Common myeloid progenitor, CD34-positive (primary cell): ENCODE measurements at regions not wholly inside any gene's neighbourhood (a gene's known extent, or its start where the extent isn't known, plus 50 kb on each side); places are given as distances from the start of the nearest gene placed in this dataset.

Experiments
- CTCF ChIA-PET: fragments of 350-600 bp; sonication (Branson Sonifier 250); formaldehyde crosslinking; loops from one replicate; lab custom pipeline; 2021; ENCODE audit warnings: antibody characterized with exemption; lab: Charles Lee
- POLR2A ChIA-PET: fragments of 350-600 bp; sonication (Branson Sonifier 250); formaldehyde crosslinking; loops from one replicate; lab custom pipeline; 2021; ENCODE audit warnings: antibody characterized with exemption; lab: Charles Lee
- DNase-seq, 3 donors: peaks; one replicate each; pipeline versions ENCODE4 v3.0.0 to v3.0.0-alpha.2; 2013
- H3K27ac ChIP-seq, 2 experiments: 1 replicate in 1 of 2; 2 replicates in 1 of 2; pipeline ENCODE4 v1.7.0; 2013; ENCODE audit warnings: inconsistent platforms in 2 of 2, low read length in 2 of 2, mild to moderate bottlenecking in 2 of 2, low read depth in 1 of 2, moderate library complexity in 1 of 2; ENCODE audit not compliant: severe bottlenecking in 2 of 2, insufficient read depth in 1 of 2, poor library complexity in 1 of 2
- H3K27me3 ChIP-seq, 5 experiments: replicated peaks in 2 of 5; 1 replicate in 3 of 5; 2 replicates in 2 of 5; pipeline versions ENCODE4 v1.6.1 to v1.7.0; 2013; ENCODE audit warnings: low read length in 4 of 5, mild to moderate bottlenecking in 2 of 5, moderate library complexity in 2 of 5, inconsistent platforms in 1 of 5; ENCODE audit not compliant: insufficient read depth in 5 of 5, control insufficient read depth in 4 of 5
- H3K36me3 ChIP-seq, 4 experiments: 1 replicate in 2 of 4; 2 replicates in 2 of 4; pipeline versions ENCODE4 v1.6.1 to v1.7.0; 2013; ENCODE audit warnings: low read length in 3 of 4, control low read depth in 1 of 4, mild to moderate bottlenecking in 1 of 4; ENCODE audit not compliant: control insufficient read depth in 4 of 4, insufficient read depth in 4 of 4
- H3K4me1 ChIP-seq, 4 experiments: 1 replicate in 3 of 4; 2 replicates in 1 of 4; pipeline versions ENCODE4 v1.6.1 to v1.7.1; 2013; ENCODE audit warnings: low read length in 3 of 4, mild to moderate bottlenecking in 3 of 4, control low read depth in 1 of 4, inconsistent platforms in 1 of 4, moderate library complexity in 1 of 4; ENCODE audit not compliant: control insufficient read depth in 4 of 4, insufficient read depth in 4 of 4; ENCODE audit errors: control extremely low read depth in 1 of 4
- H3K4me3 ChIP-seq, 7 experiments: 1 replicate in 4 of 7; 2 replicates in 3 of 7; pipeline versions ENCODE4 v1.5.1 to v1.7.0; 2013; ENCODE audit warnings: mild to moderate bottlenecking in 7 of 7, low read length in 6 of 7, moderate library complexity in 6 of 7, inconsistent platforms in 2 of 7, low read depth in 2 of 7, control low read depth in 1 of 7; ENCODE audit not compliant: insufficient read depth in 4 of 7, control insufficient read depth in 1 of 7; ENCODE audit errors: extremely low read depth in 1 of 7
- H3K9me3 ChIP-seq, 5 experiments: 1 replicate in 4 of 5; 2 replicates in 1 of 5; pipeline versions ENCODE4 v1.6.1 to v1.7.1; 2013; ENCODE audit warnings: low read length in 4 of 5, mild to moderate bottlenecking in 2 of 5, inconsistent platforms in 1 of 5, low read depth in 1 of 5, moderate library complexity in 1 of 5; ENCODE audit not compliant: control insufficient read depth in 4 of 5, insufficient read depth in 2 of 5; ENCODE audit errors: control extremely low read depth in 1 of 5
- WGBS: methylation state at CpG from one replicate; pipeline ENCODE4 v1.1.5; 2013; ENCODE audit not compliant: insufficient coverage; 5-methylcytosine and 5-hydroxymethylcytosine counted together

- H3K27me3 ChIP-seq: no peaks in the 10 kb centered on the region
- 100% methylated on average over 1 of the region's 1 CpG for WGBS
Measured at GRCh38 chr16:72508191-72508590, 336.2 kb upstream of the PMFBP1 start.

DNA sequence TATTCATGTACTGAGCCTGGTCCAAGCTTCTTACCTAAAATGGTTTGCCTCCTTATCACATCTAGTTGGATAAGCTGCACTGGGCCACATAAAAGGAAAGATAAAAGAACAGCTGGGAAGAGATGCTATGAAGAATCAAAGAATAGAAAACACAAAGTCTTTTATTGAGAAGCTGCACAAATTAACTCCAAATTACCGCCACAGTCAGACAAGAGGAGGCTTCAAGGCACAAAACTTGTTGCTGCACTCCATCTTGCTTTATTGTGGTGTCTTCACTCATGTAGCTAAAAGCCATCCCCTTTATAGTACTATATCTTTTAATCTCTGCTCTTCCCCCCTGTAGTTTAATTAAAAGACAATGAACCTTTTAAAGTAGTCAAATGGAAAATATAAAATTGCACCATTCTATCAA lies 330.6 kb upstream of the PMFBP1 start:
- Histone ChIP-seq H3K36me3 (no peaks in the 10 kb centered on the region), H3K4me3 (no peak overlapping the region), H3K27ac (no peak overlapping the region), H3K27me3 (no peaks in the 10 kb centered on the region), H3K9me3 (no peaks in the 10 kb centered on the region), H3K4me1 (no peaks in the 10 kb centered on the region)
- ChIA-PET POLR2A (no interaction called here), CTCF (interaction anchor here (0.6 to 1.5 kb wide), 10 partner anchors 9 to 1563 kb away, joined by 3 to 7 read pairs (median 4); no protein-coding TSS in a partner anchor)
- 89% methylated on average over 1 of the region's 1 CpG for WGBS
- DNase-seq: no peak

More at GRCh38 chr16:72508191-72508590, 336.2 kb upstream of the PMFBP1 start:
- CTCF ChIA-PET: no interaction called here
- H3K4me1 ChIP-seq: no peaks in the 10 kb centered on the region
- no peak overlapping the region for H3K27ac ChIP-seq
- H3K9me3 ChIP-seq: no peaks in the 10 kb centered on the region
- no peak for DNase-seq
- no peak overlapping the region for H3K4me3 ChIP-seq
- POLR2A ChIA-PET: no interaction called here
- no peaks in the 10 kb centered on the region for H3K36me3 ChIP-seq

- no peaks in the 10 kb centered on the region for H3K36me3 ChIP-seq
- H3K4me3 ChIP-seq: no peak overlapping the region
- no peaks in the 10 kb centered on the region for H3K27me3 ChIP-seq
- no peaks in the 10 kb centered on the region for H3K4me1 ChIP-seq
- no peak overlapping the region for H3K27ac ChIP-seq
- ChIA-PET CTCF (interaction anchor here (0.6 to 1.4 kb wide), 10 partner anchors 8 to 1563 kb away, joined by 3 to 7 read pairs (median 4); no protein-coding TSS in a partner anchor), POLR2A (no interaction called here)
- DNase-seq: peak; percentile 67 to 85 (median 81)
- no peaks in the 10 kb centered on the region for H3K9me3 ChIP-seq
- 100% methylated on average over 1 of the region's 3 CpGs for WGBS
Measured at GRCh38 chr16:72501739-72502593, 330.0 kb upstream of the PMFBP1 start.

DNA sequence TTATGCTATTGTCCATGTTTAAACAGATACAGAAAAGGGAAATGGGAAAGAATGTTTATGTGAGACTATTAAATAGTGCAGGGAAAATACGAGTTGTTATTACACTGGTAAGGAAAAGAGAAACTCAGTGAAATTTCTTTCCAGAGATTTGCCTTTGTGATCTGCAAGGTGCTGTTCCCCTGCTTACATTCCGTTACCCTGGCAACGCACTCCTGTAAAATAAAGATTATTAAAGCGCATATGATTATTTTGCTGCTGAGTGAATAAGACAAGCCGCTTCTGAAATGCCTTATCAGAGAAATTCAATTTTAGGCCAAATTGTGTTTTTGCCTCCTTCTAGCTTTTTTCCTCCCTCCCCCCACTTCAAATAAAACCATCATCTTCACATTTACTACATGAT lies 328.6 kb upstream of the PMFBP1 start:
- POLR2A ChIA-PET: no interaction called here
- Histone ChIP-seq H3K36me3 (no peaks in the 10 kb centered on the region), H3K4me3 (no peak overlapping the region), H3K27me3 (no peaks in the 10 kb centered on the region), H3K4me1 (no peaks in the 10 kb centered on the region), H3K27ac (no peak overlapping the region), H3K9me3 (no peaks in the 10 kb centered on the region)
- CTCF ChIA-PET: interaction anchor here (1.0 to 2.0 kb wide), 6 partner anchors 9 to 1455 kb away, joined by 3 to 6 read pairs (median 4); no protein-coding TSS in a partner anchor
- peak in 2 of 3 donors; percentile 8 to 27 for DNase-seq
- WGBS: 97% methylated on average over 3 of the region's 5 CpGs

DNA sequence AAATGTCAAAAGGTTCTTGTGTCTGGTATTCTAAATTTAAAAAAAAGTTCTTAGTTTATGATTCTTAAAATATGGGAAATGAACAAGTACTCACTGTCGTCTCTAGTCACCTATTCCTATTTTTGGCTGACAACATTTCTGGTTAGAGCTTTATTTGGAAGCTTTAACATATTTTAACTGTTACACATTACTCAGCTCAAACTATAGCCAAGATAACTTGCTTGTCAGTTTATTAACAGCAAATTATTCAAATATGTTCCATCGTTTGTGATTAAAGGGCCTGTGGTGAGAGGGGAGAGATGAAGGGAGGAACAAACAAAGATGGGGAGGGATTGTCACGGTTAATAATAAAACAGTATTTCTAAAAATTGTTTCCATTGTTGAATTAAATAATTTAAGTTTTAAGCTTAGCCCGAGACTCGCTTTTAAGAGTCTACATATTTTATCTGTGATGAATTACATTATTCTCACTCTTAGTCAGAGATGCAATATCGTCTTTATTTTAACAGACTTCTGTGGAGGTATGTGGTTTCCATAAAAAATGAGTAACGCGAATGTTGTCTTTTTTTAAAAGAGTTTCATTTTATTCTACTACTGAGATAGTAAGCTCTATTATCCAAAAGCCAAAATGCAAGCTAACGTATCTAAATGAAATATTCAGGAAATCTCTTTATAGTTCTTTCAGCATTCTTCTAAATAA lies 321.9 kb upstream of the PMFBP1 start:
- no peaks in the 10 kb centered on the region for H3K9me3 ChIP-seq
- H3K27ac ChIP-seq: no peak overlapping the region
- H3K36me3 ChIP-seq: no peaks in the 10 kb centered on the region
- POLR2A ChIA-PET: no interaction called here
- CTCF ChIA-PET: interaction anchor here (1.8 kb wide), 1 partner anchor 9 kb away, joined by 5 read pairs; no protein-coding TSS in a partner anchor
- H3K4me1 ChIP-seq: no peaks in the 10 kb centered on the region
- no peak for DNase-seq
- no peak overlapping the region for H3K4me3 ChIP-seq
- no CpG with 5 or more reads among the region's 9 CpGs for WGBS
- no peaks in the 10 kb centered on the region for H3K27me3 ChIP-seq

- ChIA-PET CTCF (no interaction called here), POLR2A (no interaction called here)
- Histone ChIP-seq H3K4me3 (no peak overlapping the region), H3K4me1 (no peaks in the 10 kb centered on the region), H3K27ac (no peak overlapping the region), H3K36me3 (no peaks in the 10 kb centered on the region), H3K9me3 (peaks cover 0 to 4% (median 0%) of the 10 kb centered on the region in 5 experiments), H3K27me3 (no peaks in the 10 kb centered on the region)
- DNase-seq: no peak
- no CpG with 5 or more reads among the region's 1 CpG for WGBS
Measured at GRCh38 chr16:72487283-72487682, 315.3 kb upstream of the PMFBP1 start.

- WGBS: 100% methylated on average over 3 of the region's 3 CpGs
- DNase-seq: no peak
- CTCF ChIA-PET: no interaction called here
Measured at GRCh38 chr16:72482695-72483094, 310.7 kb upstream of the PMFBP1 start.

More at GRCh38 chr16:72482695-72483094, 310.7 kb upstream of the PMFBP1 start:
- H3K27ac ChIP-seq: no peak overlapping the region
- POLR2A ChIA-PET: no interaction called here
- no peaks in the 10 kb centered on the region for H3K27me3 ChIP-seq
- H3K9me3 ChIP-seq: peaks cover 0 to under 1% (median 0%) of the 10 kb centered on the region in 5 experiments
- peaks cover 0 to 5% (median 2%) of the 10 kb centered on the region in 4 experiments for H3K4me1 ChIP-seq
- no peak overlapping the region for H3K4me3 ChIP-seq
- H3K36me3 ChIP-seq: no peaks in the 10 kb centered on the region
